Fibroblast of the aortic adventitia (primary cell): ENCODE measurements at regions not wholly inside any gene's neighbourhood (a gene's known extent, or its start where the extent isn't known, plus 50 kb on each side); places are given as distances from the start of the nearest gene placed in this dataset.

ENCODE experiments used
- DNase-seq: peaks from one replicate; pipeline ENCODE4 v3.0.0-alpha.2; 2010; ENCODE audit warnings: low read depth
- H3K4me3 ChIP-seq: 2 replicates; pipeline ENCODE4 v1.5.1; 2011; ENCODE audit warnings: low read depth, mild to moderate bottlenecking, control low read depth, low read length, moderate library complexity
- TF ChIP-seq, protein P1 (sequence below): IDR thresholded peaks from 2 replicates; pipeline ENCODE4 v1.5.1; 2011; ENCODE audit warnings: mild to moderate bottlenecking, low read length, control low read depth, inconsistent platforms; ENCODE audit not compliant: insufficient read depth

DNA sequence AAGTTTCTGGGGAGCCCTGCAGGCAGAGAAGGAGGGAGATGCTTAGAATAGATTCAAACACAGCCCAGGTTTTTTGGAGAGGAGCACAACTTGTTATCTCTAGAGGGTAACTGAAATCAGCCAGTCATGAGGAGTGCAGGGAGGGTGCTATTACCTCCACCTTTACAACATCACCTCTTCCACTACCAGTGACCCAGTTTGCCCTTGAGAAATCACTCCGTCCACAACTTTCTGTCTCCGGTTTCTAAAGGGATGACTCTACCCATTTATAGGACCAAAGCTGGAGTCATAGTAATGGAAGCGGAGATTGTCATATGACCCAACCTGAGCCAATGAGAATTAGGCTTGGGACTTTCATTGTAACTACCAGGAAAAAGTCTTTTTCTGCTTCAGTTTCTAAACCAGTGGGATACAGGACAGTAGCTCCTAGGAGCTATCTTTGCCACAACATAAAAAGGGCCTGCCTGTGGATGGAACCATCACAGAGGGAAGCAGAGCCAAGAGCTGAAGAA, 131.2 kb upstream of the SERPIND1 start:
- TF ChIP-seq, protein P1, sequence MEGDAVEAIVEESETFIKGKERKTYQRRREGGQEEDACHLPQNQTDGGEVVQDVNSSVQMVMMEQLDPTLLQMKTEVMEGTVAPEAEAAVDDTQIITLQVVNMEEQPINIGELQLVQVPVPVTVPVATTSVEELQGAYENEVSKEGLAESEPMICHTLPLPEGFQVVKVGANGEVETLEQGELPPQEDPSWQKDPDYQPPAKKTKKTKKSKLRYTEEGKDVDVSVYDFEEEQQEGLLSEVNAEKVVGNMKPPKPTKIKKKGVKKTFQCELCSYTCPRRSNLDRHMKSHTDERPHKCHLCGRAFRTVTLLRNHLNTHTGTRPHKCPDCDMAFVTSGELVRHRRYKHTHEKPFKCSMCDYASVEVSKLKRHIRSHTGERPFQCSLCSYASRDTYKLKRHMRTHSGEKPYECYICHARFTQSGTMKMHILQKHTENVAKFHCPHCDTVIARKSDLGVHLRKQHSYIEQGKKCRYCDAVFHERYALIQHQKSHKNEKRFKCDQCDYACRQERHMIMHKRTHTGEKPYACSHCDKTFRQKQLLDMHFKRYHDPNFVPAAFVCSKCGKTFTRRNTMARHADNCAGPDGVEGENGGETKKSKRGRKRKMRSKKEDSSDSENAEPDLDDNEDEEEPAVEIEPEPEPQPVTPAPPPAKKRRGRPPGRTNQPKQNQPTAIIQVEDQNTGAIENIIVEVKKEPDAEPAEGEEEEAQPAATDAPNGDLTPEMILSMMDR: no peak

DNA sequence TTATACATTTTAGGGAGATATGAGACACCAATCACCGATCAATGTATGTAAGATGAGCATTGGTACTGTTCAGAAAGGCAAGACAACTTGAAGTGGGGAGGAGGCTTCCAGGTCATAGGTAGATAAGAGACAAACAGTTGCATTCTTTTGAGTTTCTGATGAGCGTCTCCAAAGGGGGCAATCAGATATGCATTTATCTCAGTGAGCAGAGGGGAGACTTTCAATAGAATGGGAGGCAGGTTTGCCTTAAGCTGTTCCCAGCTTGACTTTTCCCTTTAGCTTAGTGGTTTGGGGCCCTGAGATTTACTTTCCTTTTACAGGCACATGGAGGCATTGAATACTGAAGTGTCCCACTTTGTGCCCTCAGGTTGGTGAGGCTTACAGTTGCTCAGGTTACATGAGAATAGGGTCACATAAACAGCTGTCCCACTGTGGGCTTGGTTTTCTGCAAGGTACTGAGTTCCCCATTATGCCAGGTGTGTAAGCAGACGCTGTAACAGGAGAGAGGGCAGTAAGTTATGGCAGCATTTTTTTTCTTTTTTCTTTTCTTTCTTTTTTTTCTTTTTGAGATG, 129.8 kb upstream of the SERPIND1 start:
- TF ChIP-seq, protein P1: no peak
- no peak for DNase-seq

More for the DNA sequence above, 131.2 kb upstream of the SERPIND1 start:
- DNase-seq: no peak
- H3K4me3 ChIP-seq: no peak overlapping the region

DNA sequence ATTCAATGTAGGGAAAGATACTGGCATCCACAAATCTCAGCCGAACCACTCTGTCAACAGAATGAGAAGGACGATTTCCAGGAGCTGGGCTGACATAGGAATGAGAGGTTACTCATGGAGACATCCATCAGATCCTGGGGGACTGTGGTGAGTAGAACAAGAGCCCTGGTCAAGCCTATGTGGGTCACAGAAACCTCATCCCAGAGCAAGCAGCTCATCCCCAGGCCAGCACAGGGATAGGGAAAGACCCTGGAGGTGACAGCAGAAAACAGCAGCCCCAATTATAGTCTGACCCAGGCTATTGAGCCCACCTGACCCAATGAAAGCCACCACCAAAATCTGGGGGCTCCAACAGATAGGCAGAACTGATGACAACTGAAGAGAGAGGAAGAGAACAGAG, 128.0 kb upstream of the SERPIND1 start:
- no peak for DNase-seq
- TF ChIP-seq, protein P1: no peak

More for the DNA sequence above, 129.8 kb upstream of the SERPIND1 start:
- no peak overlapping the region for H3K4me3 ChIP-seq

DNA sequence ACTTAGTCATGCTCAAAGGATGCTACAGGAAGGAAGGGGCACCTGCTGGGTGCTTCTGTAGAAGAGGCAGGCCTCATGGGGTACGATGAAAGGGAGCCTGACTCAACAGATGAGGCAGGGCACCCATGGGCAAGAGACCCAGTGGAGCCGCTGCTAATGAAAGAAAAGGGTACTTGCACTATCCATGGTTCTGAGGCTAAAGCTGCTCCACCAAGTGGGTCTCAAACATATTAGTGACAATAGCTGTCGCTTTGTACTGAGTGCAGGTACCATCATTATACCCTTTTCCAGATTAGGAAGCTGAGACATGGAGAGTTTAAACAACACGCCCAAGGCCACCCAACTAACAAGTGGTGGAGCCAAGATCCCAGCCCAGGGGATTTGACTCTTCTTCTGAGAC, 127.5 kb upstream of the SERPIND1 start:
- TF ChIP-seq, protein P1: no peak
- no peak for DNase-seq
- no peak overlapping the region for H3K4me3 ChIP-seq

More for the DNA sequence above, 128.0 kb upstream of the SERPIND1 start:
- H3K4me3 ChIP-seq: no peak overlapping the region

DNA sequence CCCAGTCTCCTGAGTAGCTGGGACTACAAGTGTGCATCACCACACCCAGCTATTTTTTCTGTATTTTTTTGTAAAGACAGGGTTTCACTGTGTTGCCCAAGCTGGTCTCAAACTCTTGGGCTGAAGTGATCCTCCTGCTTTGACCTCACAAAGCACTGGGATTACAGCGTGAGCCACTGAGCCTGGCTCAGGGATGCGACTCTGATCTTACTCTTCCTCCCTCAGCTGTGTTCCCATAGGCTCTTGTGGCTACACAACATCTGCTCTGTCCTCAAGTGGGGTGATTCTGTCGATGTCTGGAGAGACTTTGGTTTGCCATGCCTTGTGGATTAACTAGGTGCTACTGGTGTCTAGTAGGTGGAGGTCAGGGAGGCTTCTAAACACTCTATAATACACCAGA, 127.0 kb upstream of the SERPIND1 start:
- H3K4me3 ChIP-seq: no peak overlapping the region
- DNase-seq: no peak
- TF ChIP-seq, protein P1: no peak

DNA sequence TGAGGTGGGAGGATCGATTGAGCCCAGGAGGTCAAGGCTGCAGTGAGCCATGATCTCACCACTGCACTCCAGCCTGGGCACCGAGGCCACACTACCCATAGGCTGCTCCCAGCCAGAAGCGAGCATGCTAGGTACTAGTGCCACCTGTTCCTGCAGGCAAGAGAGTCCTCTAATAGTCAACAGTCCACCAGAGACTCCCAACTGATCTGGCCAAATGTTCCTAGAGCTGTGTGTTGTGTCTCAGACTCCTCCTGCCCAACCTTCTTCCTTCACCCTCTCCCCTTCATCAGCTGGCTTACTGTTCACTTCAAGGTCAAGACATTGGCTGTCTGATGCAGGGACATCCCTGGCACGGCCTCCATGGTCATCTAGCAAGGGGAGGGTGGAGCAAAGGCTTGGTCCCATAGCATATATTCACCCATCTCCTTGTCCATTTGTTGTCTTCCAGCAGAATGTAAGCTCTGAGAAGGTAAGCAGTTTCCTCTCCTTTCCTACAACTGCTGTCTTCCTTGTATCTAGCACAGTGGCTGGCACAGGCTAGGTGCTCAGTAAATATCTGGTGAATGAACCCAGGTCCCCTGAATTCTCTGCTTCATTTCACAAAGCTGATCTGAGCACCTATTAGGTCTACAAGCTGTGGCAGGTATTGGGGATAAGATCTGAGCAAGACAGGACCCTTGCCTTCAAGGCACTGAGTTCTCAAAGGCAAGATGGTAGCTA, 126.2 kb upstream of the SERPIND1 start:
- TF ChIP-seq, protein P1: no peak
- no peak overlapping the region for H3K4me3 ChIP-seq
- no peak for DNase-seq
